RWPE2 (cell line): ENCODE measurements at regions not wholly inside any gene's neighbourhood (a gene's known extent, or its start where the extent isn't known, plus 50 kb on each side); places are given as distances from the start of the nearest gene placed in this dataset.

Experiments
- ATAC-seq: fragments of 200-7000 bp; cut with Tn5 transposase; 3 replicates; pipeline ENCODE4 v1.9.1; 2021; ENCODE audit warnings: low read depth
- DNase-seq: peaks from one replicate; pipeline ENCODE4 v3.0.0-alpha.2; 2020; ENCODE audit warnings: low spot score
- H3K27ac ChIP-seq: fragments of 450-650 bp; 2 replicates; pipeline ENCODE4 v1.5.1; 2017; ENCODE audit warnings: mild to moderate bottlenecking; ENCODE audit not compliant: poor library complexity, severe bottlenecking
- H3K27me3 ChIP-seq: fragments of 250-450 bp; sonication (Bioruptor Pico); 2 replicates; pipeline ENCODE4 v1.5.1; 2021; ENCODE audit warnings: mild to moderate bottlenecking, moderate library complexity; ENCODE audit not compliant: insufficient read depth, poor library complexity, severe bottlenecking
- H3K36me3 ChIP-seq: fragments of 250-450 bp; sonication (Bioruptor Pico); 2 replicates; pipeline ENCODE4 v1.5.1; 2020; ENCODE audit warnings: low read depth, mild to moderate bottlenecking, moderate library complexity
- H3K4me1 ChIP-seq: fragments of 250-450 bp; sonication (Bioruptor Pico); 2 replicates; pipeline ENCODE4 v1.5.1; 2021; ENCODE audit warnings: mild to moderate bottlenecking, moderate library complexity; ENCODE audit not compliant: insufficient read depth, poor library complexity, severe bottlenecking
- H3K4me3 ChIP-seq: fragments of 250-450 bp; sonication (Bioruptor Pico); 2 replicates; pipeline ENCODE4 v1.5.1; 2021; ENCODE audit warnings: mild to moderate bottlenecking, moderate library complexity; ENCODE audit not compliant: severe bottlenecking
- H3K9me3 ChIP-seq: fragments of 250-450 bp; sonication (Bioruptor Pico); 2 replicates; pipeline ENCODE4 v1.5.1; 2021; ENCODE audit warnings: mild to moderate bottlenecking, moderate library complexity; ENCODE audit not compliant: severe bottlenecking
- CTCF ChIP-seq: fragments of 450-650 bp; IDR thresholded peaks from one replicate; pipeline ENCODE4 v1.5.1; 2017; ENCODE audit warnings: mild to moderate bottlenecking, moderate library complexity; ENCODE audit not compliant: poor library complexity, severe bottlenecking

- DNase-seq (peak; percentile 53), ATAC-seq (no peak)
- Histone ChIP-seq H3K4me3 (no peak overlapping the region), H3K4me1 (peaks cover 12% of the 10 kb centered on the region), H3K9me3 (no peaks in the 10 kb centered on the region), H3K36me3 (no peaks in the 10 kb centered on the region), H3K27me3 (no peaks in the 10 kb centered on the region), H3K27ac (no peak overlapping the region)
- TF ChIP-seq CTCF, result no peak
Observed at GRCh38 chr16:85401370-85401916, 211.7 kb upstream of the GSE1 start.

GRCh38 chr16:85401917-85402766, 211.0 kb upstream of the GSE1 start:
- no peak for TF ChIP-seq CTCF
- no peaks in the 10 kb centered on the region for H3K27me3 ChIP-seq
- H3K36me3 ChIP-seq, result no peaks in the 10 kb centered on the region
- DNase-seq (peak; percentile 61), ATAC-seq (no peak)
- H3K9me3 ChIP-seq, result no peaks in the 10 kb centered on the region
- peaks cover 5% of the 10 kb centered on the region for H3K4me1 ChIP-seq
- H3K4me3 ChIP-seq, result no peak overlapping the region
- H3K27ac ChIP-seq, result no peak overlapping the region

GRCh38 chr16:85402910-85403692, 210.0 kb upstream of the GSE1 start:
- TF ChIP-seq CTCF, result no peak
- peak; percentile 33; the same call in 1 of the 3 replicates for ATAC-seq
- Histone ChIP-seq H3K27ac (no peak overlapping the region), H3K4me3 (no peak overlapping the region), H3K27me3 (no peaks in the 10 kb centered on the region), H3K9me3 (no peaks in the 10 kb centered on the region), H3K4me1 (no peaks in the 10 kb centered on the region), H3K36me3 (no peaks in the 10 kb centered on the region)
- peak; percentile 76 for DNase-seq

- ATAC-seq (peak; percentile 54; the same call in 2 of the 3 replicates), DNase-seq (peak; percentile 34)
- H3K27me3 ChIP-seq, result no peaks in the 10 kb centered on the region
- no peaks in the 10 kb centered on the region for H3K9me3 ChIP-seq
- H3K4me1 ChIP-seq, result no peaks in the 10 kb centered on the region
- no peaks in the 10 kb centered on the region for H3K36me3 ChIP-seq
- TF ChIP-seq CTCF, result no peak
- H3K27ac ChIP-seq, result no peak overlapping the region
- no peak overlapping the region for H3K4me3 ChIP-seq
Observed at GRCh38 chr16:85403693-85404092, 209.4 kb upstream of the GSE1 start.
